ENCODE measurements at regions not wholly inside any gene's neighbourhood (a gene's known extent, or its start where the extent isn't known, plus 50 kb on each side); places are given as distances from the start of the nearest gene placed in this dataset.

DNA sequence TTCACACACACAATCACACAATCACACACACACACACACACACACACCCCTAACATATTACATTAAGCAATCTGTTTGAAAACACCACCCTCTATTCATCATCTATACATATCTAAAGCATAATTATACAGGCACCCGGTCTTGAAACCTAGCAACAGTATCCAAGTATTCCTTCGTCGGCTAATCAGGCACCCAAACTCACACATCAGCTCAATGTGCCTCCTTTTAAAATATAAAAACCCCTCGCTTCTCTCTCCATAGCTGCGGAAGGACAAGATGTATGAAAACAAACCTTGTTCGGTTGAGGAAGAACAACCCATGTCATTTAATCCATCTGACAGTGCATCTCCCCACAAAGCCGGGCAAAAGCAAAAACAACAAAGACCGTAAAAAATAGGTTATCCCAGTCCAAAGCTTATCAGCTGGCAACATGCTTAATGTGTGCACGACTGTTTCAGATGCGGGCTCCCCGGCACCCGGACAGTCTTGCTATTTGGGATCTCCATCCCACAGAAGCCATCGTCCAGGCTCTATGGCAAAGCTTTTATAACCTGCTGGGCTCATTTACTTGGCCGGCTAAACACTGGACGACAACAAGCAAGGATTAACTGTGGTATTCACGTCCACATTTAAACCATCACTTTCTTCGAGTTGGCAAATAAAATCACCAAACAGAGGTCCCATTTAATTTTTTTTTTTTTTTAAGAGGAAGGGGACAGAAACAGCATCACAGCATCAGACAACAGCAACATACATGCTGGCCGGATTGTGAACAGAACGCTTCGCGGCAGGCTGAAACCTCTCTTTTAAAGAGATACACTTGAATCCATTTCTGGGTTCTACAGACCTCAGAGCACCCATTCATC is 365.5 kb downstream of the SHANK2 start:
- H3K27me3 ChIP-seq (ENCODE audit: insufficient read depth, low read depth, low read length), result no peaks in the 10 kb centered on the region
- H3K27ac ChIP-seq (ENCODE audit: low read length), result peak overlapping the region; percentile 51
- no peaks in the 10 kb centered on the region for H4K20me1 ChIP-seq (ENCODE audit: insufficient read depth)
- H3K9ac ChIP-seq (ENCODE audit: low read length), result peak overlapping the region; percentile 36
- H3F3A ChIP-seq (ENCODE audit: insufficient read depth, low read length, poor library complexity, severe bottlenecking), result no peaks in the 10 kb centered on the region
- no peak overlapping the region for H3K4me2 ChIP-seq (ENCODE audit: low read length)
- no peaks in the 10 kb centered on the region for H3K9me3 ChIP-seq (ENCODE audit: low read length)
- H3K36me3 ChIP-seq (ENCODE audit: insufficient read depth, low read length), result no peaks in the 10 kb centered on the region
- peak overlapping the region; percentile 9 for H3K4me3 ChIP-seq (ENCODE audit: low read length)
- H2AFZ ChIP-seq (ENCODE audit: low read depth, low read length), result peak overlapping the region; percentile 15
- TF ChIP-seq MXI1 (conservative IDR thresholded peaks at IDR 0.05; ENCODE audit: poor library complexity, severe bottlenecking), result no peak
- TF ChIP-seq, protein P1, sequence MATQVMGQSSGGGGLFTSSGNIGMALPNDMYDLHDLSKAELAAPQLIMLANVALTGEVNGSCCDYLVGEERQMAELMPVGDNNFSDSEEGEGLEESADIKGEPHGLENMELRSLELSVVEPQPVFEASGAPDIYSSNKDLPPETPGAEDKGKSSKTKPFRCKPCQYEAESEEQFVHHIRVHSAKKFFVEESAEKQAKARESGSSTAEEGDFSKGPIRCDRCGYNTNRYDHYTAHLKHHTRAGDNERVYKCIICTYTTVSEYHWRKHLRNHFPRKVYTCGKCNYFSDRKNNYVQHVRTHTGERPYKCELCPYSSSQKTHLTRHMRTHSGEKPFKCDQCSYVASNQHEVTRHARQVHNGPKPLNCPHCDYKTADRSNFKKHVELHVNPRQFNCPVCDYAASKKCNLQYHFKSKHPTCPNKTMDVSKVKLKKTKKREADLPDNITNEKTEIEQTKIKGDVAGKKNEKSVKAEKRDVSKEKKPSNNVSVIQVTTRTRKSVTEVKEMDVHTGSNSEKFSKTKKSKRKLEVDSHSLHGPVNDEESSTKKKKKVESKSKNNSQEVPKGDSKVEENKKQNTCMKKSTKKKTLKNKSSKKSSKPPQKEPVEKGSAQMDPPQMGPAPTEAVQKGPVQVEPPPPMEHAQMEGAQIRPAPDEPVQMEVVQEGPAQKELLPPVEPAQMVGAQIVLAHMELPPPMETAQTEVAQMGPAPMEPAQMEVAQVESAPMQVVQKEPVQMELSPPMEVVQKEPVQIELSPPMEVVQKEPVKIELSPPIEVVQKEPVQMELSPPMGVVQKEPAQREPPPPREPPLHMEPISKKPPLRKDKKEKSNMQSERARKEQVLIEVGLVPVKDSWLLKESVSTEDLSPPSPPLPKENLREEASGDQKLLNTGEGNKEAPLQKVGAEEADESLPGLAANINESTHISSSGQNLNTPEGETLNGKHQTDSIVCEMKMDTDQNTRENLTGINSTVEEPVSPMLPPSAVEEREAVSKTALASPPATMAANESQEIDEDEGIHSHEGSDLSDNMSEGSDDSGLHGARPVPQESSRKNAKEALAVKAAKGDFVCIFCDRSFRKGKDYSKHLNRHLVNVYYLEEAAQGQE (IDR thresholded peaks at IDR 0.05; ENCODE audit: borderline replicate concordance), result peak; percentile 15
- TF ChIP-seq, protein P2, sequence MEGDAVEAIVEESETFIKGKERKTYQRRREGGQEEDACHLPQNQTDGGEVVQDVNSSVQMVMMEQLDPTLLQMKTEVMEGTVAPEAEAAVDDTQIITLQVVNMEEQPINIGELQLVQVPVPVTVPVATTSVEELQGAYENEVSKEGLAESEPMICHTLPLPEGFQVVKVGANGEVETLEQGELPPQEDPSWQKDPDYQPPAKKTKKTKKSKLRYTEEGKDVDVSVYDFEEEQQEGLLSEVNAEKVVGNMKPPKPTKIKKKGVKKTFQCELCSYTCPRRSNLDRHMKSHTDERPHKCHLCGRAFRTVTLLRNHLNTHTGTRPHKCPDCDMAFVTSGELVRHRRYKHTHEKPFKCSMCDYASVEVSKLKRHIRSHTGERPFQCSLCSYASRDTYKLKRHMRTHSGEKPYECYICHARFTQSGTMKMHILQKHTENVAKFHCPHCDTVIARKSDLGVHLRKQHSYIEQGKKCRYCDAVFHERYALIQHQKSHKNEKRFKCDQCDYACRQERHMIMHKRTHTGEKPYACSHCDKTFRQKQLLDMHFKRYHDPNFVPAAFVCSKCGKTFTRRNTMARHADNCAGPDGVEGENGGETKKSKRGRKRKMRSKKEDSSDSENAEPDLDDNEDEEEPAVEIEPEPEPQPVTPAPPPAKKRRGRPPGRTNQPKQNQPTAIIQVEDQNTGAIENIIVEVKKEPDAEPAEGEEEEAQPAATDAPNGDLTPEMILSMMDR (IDR thresholded peaks at IDR 0.05; ENCODE audit: poor library complexity, severe bottlenecking), result no peak
- peak; percentile 24 for TF ChIP-seq EP300 (conservative IDR thresholded peaks at IDR 0.05; ENCODE audit: poor library complexity, severe bottlenecking)
- no peaks in the 10 kb centered on the region for H3K9me2 ChIP-seq (ENCODE audit: insufficient read depth, low read length)
- no peaks in the 10 kb centered on the region for H3K79me2 ChIP-seq (replicated peaks; ENCODE audit: insufficient read depth, low read length)

DNA sequence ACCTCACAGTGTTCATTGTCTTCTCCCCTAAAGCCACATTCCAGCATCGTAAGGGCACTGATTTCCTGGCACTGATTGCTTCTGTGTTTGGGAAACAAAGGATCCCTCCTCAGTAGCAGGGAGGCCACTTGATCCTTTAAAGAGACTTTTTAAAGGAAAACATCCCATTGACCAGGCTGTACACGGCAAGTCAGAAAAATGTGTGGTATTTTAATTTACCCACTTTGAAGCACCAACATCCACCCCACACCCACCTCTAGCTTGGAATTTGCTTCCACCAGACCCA is 364.9 kb downstream of the SHANK2 start:
- no peaks in the 10 kb centered on the region for H4K20me1 ChIP-seq (ENCODE audit: insufficient read depth)
- no peaks in the 10 kb centered on the region for H3K36me3 ChIP-seq (ENCODE audit: insufficient read depth, low read length)
- H3F3A ChIP-seq (ENCODE audit: insufficient read depth, low read length, poor library complexity, severe bottlenecking), result no peaks in the 10 kb centered on the region
- H2AFZ ChIP-seq (ENCODE audit: low read depth, low read length), result no peak overlapping the region
- no peaks in the 10 kb centered on the region for H3K27me3 ChIP-seq (ENCODE audit: insufficient read depth, low read depth, low read length)
- H3K27ac ChIP-seq (ENCODE audit: low read length), result peak overlapping the region; percentile 51
- H3K4me3 ChIP-seq (ENCODE audit: low read length), result no peak overlapping the region
- no peak overlapping the region for H3K9ac ChIP-seq (ENCODE audit: low read length)
- H3K79me2 ChIP-seq (replicated peaks; ENCODE audit: insufficient read depth, low read length), result no peaks in the 10 kb centered on the region
- H3K4me2 ChIP-seq (ENCODE audit: low read length), result no peak overlapping the region
- no peaks in the 10 kb centered on the region for H3K9me3 ChIP-seq (ENCODE audit: low read length)
- no peaks in the 10 kb centered on the region for H3K9me2 ChIP-seq (ENCODE audit: insufficient read depth, low read length)
- no peak for TF ChIP-seq TAF1 (IDR thresholded peaks at IDR 0.05; ENCODE audit: low read depth)
- no peak for TF ChIP-seq EP300 (conservative IDR thresholded peaks at IDR 0.05; ENCODE audit: poor library complexity, severe bottlenecking)
- no peak for TF ChIP-seq EZH2 (IDR thresholded peaks at IDR 0.05; ENCODE audit: borderline replicate concordance, insufficient read depth, low read length, poor library complexity, severe bottlenecking)
- no peak for TF ChIP-seq RAD21 (conservative IDR thresholded peaks at IDR 0.05)
- TF ChIP-seq, protein P1 (IDR thresholded peaks at IDR 0.05; ENCODE audit: borderline replicate concordance), result no peak
- no peak for TF ChIP-seq SMC3 (conservative IDR thresholded peaks at IDR 0.05; ENCODE audit: poor library complexity)
